ENCODE measurements at regions not wholly inside any gene's neighbourhood (a gene's known extent, or its start where the extent isn't known, plus 50 kb on each side); places are given as distances from the start of the nearest gene placed in this dataset.

- no peak for TF ChIP-seq CTCF (IDR thresholded peaks at IDR 0.05)
- Histone ChIP-seq H3K36me3 (ENCODE audit: insufficient read depth in 1 of 2, low read depth in 1 of 2) (no peaks in the 10 kb centered on the region), H3K9me3 (no peaks in the 10 kb centered on the region), H3K27ac (no peak overlapping the region), H3K4me1 (no peaks in the 10 kb centered on the region), H3K27me3 (ENCODE audit: insufficient read depth in 3 of 3, low read length in 2 of 3) (peaks cover 0 to 7% (median 0%) of the 10 kb centered on the region in 3 donors), H3K4me3 (no peak overlapping the region)
- 73 to 81% (median 74%) methylated on average over 3 of the region's 3 CpGs for WGBS, 3 donors
- ATAC-seq (no peak), DNase-seq (no peak)
- intact Hi-C loops (cut with DNase I), result no loop called here
Measured at GRCh38 chr20:48470141-48470540, 357.7 kb downstream of the PREX1 start.

GRCh38 chr20:48469026-48469425, 358.8 kb downstream of the PREX1 start:
- no peaks in the 10 kb centered on the region for H3K4me1 ChIP-seq
- no peaks in the 10 kb centered on the region for H3K36me3 ChIP-seq (ENCODE audit: insufficient read depth in 1 of 2, low read depth in 1 of 2)
- H3K27me3 ChIP-seq (ENCODE audit: insufficient read depth in 3 of 3, low read length in 2 of 3), result peaks cover 0 to 7% (median 0%) of the 10 kb centered on the region in 3 donors
- intact Hi-C loops (cut with DNase I), result no loop called here
- no peak overlapping the region for H3K4me3 ChIP-seq
- DNase-seq (no peak), ATAC-seq (no peak)
- 57 to 73% (median 66%) methylated on average over 4 of the region's 4 CpGs for WGBS, 3 donors
- no peak for TF ChIP-seq CTCF (IDR thresholded peaks at IDR 0.05)
- no peak overlapping the region for H3K27ac ChIP-seq
- no peaks in the 10 kb centered on the region for H3K9me3 ChIP-seq

- DNase-seq (no peak), ATAC-seq (no peak)
- WGBS, 3 donors, result 75 to 94% (median 80%) methylated on average over 5 of the region's 5 CpGs
- H3K9me3 ChIP-seq, result no peaks in the 10 kb centered on the region
- no peak overlapping the region for H3K27ac ChIP-seq
- no peak for TF ChIP-seq CTCF (IDR thresholded peaks at IDR 0.05)
- intact Hi-C loops (cut with DNase I), result no loop called here
- peaks cover 0 to 7% (median 2%) of the 10 kb centered on the region in 3 donors for H3K27me3 ChIP-seq (ENCODE audit: insufficient read depth in 3 of 3, low read length in 2 of 3)
- H3K4me3 ChIP-seq, result no peak overlapping the region
- H3K4me1 ChIP-seq, result no peaks in the 10 kb centered on the region
- H3K36me3 ChIP-seq (ENCODE audit: insufficient read depth in 1 of 2, low read depth in 1 of 2), result no peaks in the 10 kb centered on the region
Measured at GRCh38 chr20:48468571-48468970, 359.2 kb downstream of the PREX1 start.

- H3K4me3 ChIP-seq, result no peak overlapping the region
- no peaks in the 10 kb centered on the region for H3K36me3 ChIP-seq (ENCODE audit: insufficient read depth in 1 of 2, low read depth in 1 of 2)
- DNase-seq, result no peak
- H3K27ac ChIP-seq, result no peak overlapping the region
- ATAC-seq, result no peak
- peaks cover 0 to 7% (median 6%) of the 10 kb centered on the region in 3 donors for H3K27me3 ChIP-seq (ENCODE audit: insufficient read depth in 3 of 3, low read length in 2 of 3)
- no peaks in the 10 kb centered on the region for H3K4me1 ChIP-seq
- WGBS, 3 donors, result 76 to 97% (median 92%) methylated on average over 2 of the region's 2 CpGs
- TF ChIP-seq CTCF (IDR thresholded peaks at IDR 0.05), result no peak
- intact Hi-C loops (cut with DNase I), result no loop called here
- no peaks in the 10 kb centered on the region for H3K9me3 ChIP-seq
Measured at GRCh38 chr20:48467622-48468021, 360.2 kb downstream of the PREX1 start.

GRCh38 chr20:48465271-48465670, 362.5 kb downstream of the PREX1 start:
- DNase-seq (no peak), ATAC-seq (no peak)
- 95 to 98% (median 97%) methylated on average over 4 of the region's 4 CpGs for WGBS, 3 donors
- TF ChIP-seq CTCF (IDR thresholded peaks at IDR 0.05), result no peak
- Histone ChIP-seq H3K27ac (no peak overlapping the region), H3K4me3 (no peak overlapping the region), H3K9me3 (no peaks in the 10 kb centered on the region), H3K27me3 (ENCODE audit: insufficient read depth in 3 of 3, low read length in 2 of 3) (peaks cover 0 to 10% (median 7%) of the 10 kb centered on the region in 3 donors), H3K36me3 (ENCODE audit: insufficient read depth in 1 of 2, low read depth in 1 of 2) (no peaks in the 10 kb centered on the region), H3K4me1 (no peaks in the 10 kb centered on the region)
- intact Hi-C loops (cut with DNase I), result no loop called here
